A673 (cell line): ENCODE measurements at regions not wholly inside any gene's neighbourhood (a gene's known extent, or its start where the extent isn't known, plus 50 kb on each side); places are given as distances from the start of the nearest gene placed in this dataset.

Experiments used
- CTCF ChIP-seq: fragments of 300-800, 200-600 bp; sonication (generic); conservative IDR thresholded peaks from 2 replicates; pipeline ENCODE4 v1.5.1; 2017; ENCODE audit warnings: low read depth, mild to moderate bottlenecking, antibody characterized with exemption, low read length, moderate library complexity, mixed read lengths
- EZH2 ChIP-seq: fragments of 200-600 bp; sonication (generic); IDR thresholded peaks from 2 replicates; pipeline ENCODE4 v1.6.1; 2017; ENCODE audit warnings: borderline replicate concordance, low read depth, mild to moderate bottlenecking, mixed read lengths, antibody characterized with exemption, low read length; ENCODE audit not compliant: poor library complexity, severe bottlenecking

GRCh38 chr9:94199776-94200175 is 59.3 kb upstream of the ZNF169 start:
- no peak for TF ChIP-seq CTCF
- TF ChIP-seq EZH2, result no peak
